LoVo (cell line): ENCODE measurements at regions not wholly inside any gene's neighbourhood (a gene's known extent, or its start where the extent isn't known, plus 50 kb on each side); places are given as distances from the start of the nearest gene placed in this dataset.

Experiments
- DNase-seq: peaks from one replicate; pipeline ENCODE4 v3.0.0-alpha.2; 2016; ENCODE audit warnings: low spot score

- DNase-seq: no peak
These were observed 68.9 kb upstream of the FOXK1 start for GRCh38 chr7:4612939-4613841.

- no peak for DNase-seq
These were observed 68.1 kb upstream of the FOXK1 start for GRCh38 chr7:4613846-4614548.

GRCh38 chr7:4616116-4616515 is 66.0 kb upstream of the FOXK1 start:
- DNase-seq: no peak

GRCh38 chr7:4621396-4621795 is 60.7 kb upstream of the FOXK1 start:
- no peak for DNase-seq

GRCh38 chr7:4626318-4626845 is 55.7 kb upstream of the FOXK1 start:
- no peak for DNase-seq

GRCh38 chr7:4629287-4629895 is 52.7 kb upstream of the FOXK1 start:
- no peak for DNase-seq

GRCh38 chr7:4631380-4632179 is 50.5 kb upstream of the FOXK1 start:
- peak; percentile 89 for DNase-seq
